GM12878 (cell line): ENCODE measurements at regions not wholly inside any gene's neighbourhood (a gene's known extent, or its start where the extent isn't known, plus 50 kb on each side); places are given as distances from the start of the nearest gene placed in this dataset.

ENCODE experiments used
- ATAC-seq: fragments of 200-7000 bp; cut with Tn5 transposase; 3 replicates; pipeline ENCODE4 v1.9.1; 2020; ENCODE audit warnings: mild to moderate bottlenecking, moderate library complexity
- BruUV-seq: library from RNA; stranded (reverse); fragments of 400-500 nt; replicated peaks from 2 replicates; lab custom pipeline; 2021; lab: Mats Ljungman, UMichigan
- CTCF ChIA-PET: fragments of 300-600 bp; sonication (Branson Sonifier 250); formaldehyde crosslinking; extraction: SDS; loops from one replicate; lab custom pipeline; 2021; ENCODE audit warnings: inconsistent platforms; lab: Yijun Ruan, JAX
- POLR2A ChIA-PET: fragments of 350-600 bp; formaldehyde crosslinking; extraction: SDS; loops from one replicate; lab custom pipeline; 2021; ENCODE audit warnings: inconsistent platforms; lab: Charles Lee
- RAD21 ChIA-PET: fragments of 300-600 bp; sonication (Branson Sonifier 250); formaldehyde crosslinking; loops from one replicate; lab custom pipeline; 2023; ENCODE audit warnings: antibody characterized with exemption; ENCODE audit not compliant: unreplicated experiment; lab: Charles Lee
- SMC1A ChIA-PET: fragments of 300-600 bp; sonication (Branson Sonifier 250); formaldehyde crosslinking; loops from one replicate; lab custom pipeline; 2023; ENCODE audit not compliant: unreplicated experiment, uncharacterized antibody; lab: Charles Lee
- DNase-seq: peaks from one replicate; pipeline ENCODE4 v3.0.0-alpha.2; 2011; ENCODE audit warnings: low read depth, low spot score
- FAIRE-seq: peaks from 3 replicates; lab custom pipeline; 2011; peaks lifted over from hg19 to GRCh38; lab: Jason Lieb, UNC
- H2AFZ ChIP-seq: 2 replicates; pipeline ENCODE4 v1.6.0; 2011; ENCODE audit warnings: low read depth, low read length, control low read depth; ENCODE audit not compliant: control insufficient read depth
- H3K27ac ChIP-seq: 2 replicates; pipeline ENCODE4 v1.5.1; 2011; ENCODE audit warnings: control low read depth; ENCODE audit not compliant: control insufficient read depth, insufficient read depth
- H3K27me3 ChIP-seq, 2 experiments: replicated peaks in 1 of 2; 2 replicates each; pipeline versions ENCODE4 v1.6.0 to v1.6.1; 2011; ENCODE audit warnings: low read length in 1 of 2; ENCODE audit not compliant: control insufficient read depth in 2 of 2, insufficient read depth in 2 of 2
- H3K36me3 ChIP-seq, 2 experiments: 2 replicates each; pipeline ENCODE4 v1.5.1; 2011; ENCODE audit warnings: low read length in 1 of 2; ENCODE audit not compliant: control insufficient read depth in 2 of 2, insufficient read depth in 2 of 2
- H3K4me1 ChIP-seq: 2 replicates; pipeline ENCODE4 v1.6.1; 2011; ENCODE audit warnings: mild to moderate bottlenecking, low read length, moderate library complexity, mixed read lengths; ENCODE audit not compliant: control insufficient read depth, insufficient read depth
- H3K4me2 ChIP-seq: 2 replicates; pipeline ENCODE4 v1.6.0; 2011; ENCODE audit warnings: control low read depth; ENCODE audit not compliant: control insufficient read depth, insufficient read depth
- H3K4me3 ChIP-seq: fragments of 200-600 bp; sonication (generic); 2 replicates; pipeline ENCODE4 v1.5.1; 2016
- H3K79me2 ChIP-seq: 2 replicates; pipeline ENCODE4 v1.6.0; 2011; ENCODE audit warnings: low read length; ENCODE audit not compliant: control insufficient read depth, insufficient read depth
- H3K9ac ChIP-seq: 2 replicates; pipeline ENCODE4 v1.8.0; 2011; ENCODE audit warnings: low read length, control low read depth, mixed read lengths; ENCODE audit not compliant: control insufficient read depth, insufficient read depth
- H3K9me3 ChIP-seq: replicated peaks from 3 replicates; pipeline ENCODE4 v1.5.1; 2011; ENCODE audit warnings: mild to moderate bottlenecking, low read length; ENCODE audit not compliant: control insufficient read depth, insufficient read depth
- H4K20me1 ChIP-seq: 2 replicates; pipeline ENCODE4 v1.6.0; 2011; ENCODE audit not compliant: control insufficient read depth, insufficient read depth
- ASH2L ChIP-seq: fragments of 300-600, 200-600 bp; sonication (generic); IDR thresholded peaks from 2 replicates; pipeline ENCODE4 v1.6.1; 2017; ENCODE audit warnings: low read depth, mild to moderate bottlenecking, borderline replicate concordance
- CBX3 ChIP-seq: fragments of 200-600 bp; sonication (generic); IDR thresholded peaks from 2 replicates; pipeline ENCODE4 v1.6.1; 2016; ENCODE audit warnings: low read depth, borderline replicate concordance
- CTCF ChIP-seq, 3 experiments: IDR thresholded peaks in 2 of 3; conservative IDR thresholded peaks in 1 of 3; 2 replicates each; pipeline ENCODE4 v1.5.1; 2011; ENCODE audit warnings: low read depth in 3 of 3, low read length in 3 of 3, mild to moderate bottlenecking in 3 of 3, control low read depth in 2 of 3, moderate library complexity in 2 of 3, inconsistent platforms in 1 of 3, mixed read lengths in 1 of 3; ENCODE audit not compliant: control insufficient read depth in 2 of 3, insufficient read depth in 1 of 3; ENCODE audit errors: extremely low read depth in 1 of 3
- E2F4 ChIP-seq: IDR thresholded peaks from 2 replicates; pipeline ENCODE4 v1.6.1; 2012; ENCODE audit warnings: low read depth, low read length, improper control_type of control experiment
- EED ChIP-seq: sonication (generic); IDR thresholded peaks from 2 replicates; pipeline ENCODE4 v1.6.1; 2016; ENCODE audit warnings: antibody characterized with exemption, low read depth
- GABPA ChIP-seq: IDR thresholded peaks from 2 replicates; pipeline ENCODE4 v1.6.1; 2014; ENCODE audit warnings: antibody characterized with exemption, low read depth, mild to moderate bottlenecking, inconsistent platforms
- IKZF1 ChIP-seq: fragments of 450-650 bp; conservative IDR thresholded peaks from 2 replicates; pipeline ENCODE4 v1.6.1; 2017; ENCODE audit warnings: antibody characterized with exemption, mild to moderate bottlenecking
- IRF3 ChIP-seq: fragments of 450-650 bp; IDR thresholded peaks from 2 replicates; pipeline ENCODE4 v1.6.1; 2014; ENCODE audit warnings: mild to moderate bottlenecking
- IRF5 ChIP-seq: fragments of 450-650 bp; IDR thresholded peaks from 2 replicates; pipeline ENCODE4 v1.6.1; 2017; ENCODE audit warnings: borderline replicate concordance
- MTA2 ChIP-seq: fragments of 450-650 bp; IDR thresholded peaks from 2 replicates; pipeline ENCODE4 v1.6.1; 2016; ENCODE audit warnings: low read depth, mild to moderate bottlenecking, moderate library complexity
- SKIL ChIP-seq: fragments of 450-650 bp; IDR thresholded peaks from 2 replicates; pipeline ENCODE4 v1.6.1; 2017; ENCODE audit warnings: mild to moderate bottlenecking, low read depth, inconsistent platforms; ENCODE audit not compliant: poor library complexity, severe bottlenecking
- SUPT20H ChIP-seq: IDR thresholded peaks from 2 replicates; pipeline ENCODE4 v1.6.1; 2011; ENCODE audit warnings: low read depth, mild to moderate bottlenecking, low read length, moderate library complexity, borderline replicate concordance; ENCODE audit not compliant: control insufficient read depth
- TARDBP ChIP-seq: IDR thresholded peaks from 2 replicates; pipeline ENCODE4 v1.6.1; 2016; ENCODE audit warnings: borderline replicate concordance
- ZNF622 ChIP-seq: fragments of 450-650 bp; IDR thresholded peaks from 2 replicates; pipeline ENCODE4 v1.6.1; 2017; ENCODE audit warnings: mild to moderate bottlenecking, inconsistent platforms
- WGBS: methylation state at CpG from one replicate; pipeline ENCODE4 v1.1.6; 2016; ENCODE audit warnings: low lambda C conversion rate; ENCODE audit not compliant: insufficient replicate concordance, insufficient coverage; ENCODE audit errors: missing lambda C conversion rate; 5-methylcytosine and 5-hydroxymethylcytosine counted together
- in situ Hi-C: fragments of 300-500 bp; cut with MboI; formaldehyde crosslinking; loops from 9 replicates; pipeline ENCODE4 v1.14.3; 2018; ENCODE audit warnings: mixed read lengths
- intact Hi-C: fragments of 100-400 bp; cut with micrococcal nuclease; formaldehyde crosslinking; loops from one replicate; pipeline ENCODE4 v1.14.2; 2022; ENCODE audit not compliant: unreplicated experiment

GRCh38 chr1:34302798-34303197 is 126.1 kb downstream of the C1orf94 start:
- FAIRE-seq (no peak), ATAC-seq (no peak), DNase-seq (no peak)
- H3K79me2 ChIP-seq: no peaks in the 10 kb centered on the region
- RAD21 ChIA-PET: no interaction called here
- no peaks in the 10 kb centered on the region; a peak in 1 of 4 replicates for H3K27me3 ChIP-seq
- no peak overlapping the region for H3K4me2 ChIP-seq
- no TSS peak for BruUV-seq
- intact Hi-C loops (no loop called here), in situ Hi-C loops (no loop called here)
- POLR2A ChIA-PET: no interaction called here
- TF ChIP-seq IKZF1: no peak
- TF ChIP-seq MTA2: no peak
- no peak for TF ChIP-seq ZNF622
- TF ChIP-seq CBX3: no peak
- no peak for TF ChIP-seq TARDBP
- no peak for TF ChIP-seq EED
- TF ChIP-seq SKIL: no peak
- no peak for TF ChIP-seq CTCF (IDR thresholded peaks at IDR 0.05 in 2 of 3, conservative IDR thresholded peaks at IDR 0.05 in 1 of 3; ENCODE audit: control insufficient read depth in 2 of 3, extremely low read depth in 1 of 3, insufficient read depth in 1 of 3, low read depth in 3 of 3, low read length in 3 of 3)
- no peak for TF ChIP-seq GABPA
- TF ChIP-seq ASH2L: no peak
- TF ChIP-seq E2F4: no peak
- TF ChIP-seq IRF5: no peak
- no peak for TF ChIP-seq SUPT20H
- TF ChIP-seq IRF3: no peak
- SMC1A ChIA-PET: no interaction called here
- H4K20me1 ChIP-seq: no peaks in the 10 kb centered on the region
- no peak overlapping the region for H3K9ac ChIP-seq
- H3K4me3 ChIP-seq: no peak overlapping the region
- CTCF ChIA-PET: no interaction called here
- H3K27ac ChIP-seq: no peak overlapping the region
- H2AFZ ChIP-seq: no peak overlapping the region
- no peaks in the 10 kb centered on the region for H3K36me3 ChIP-seq
- 75% methylated on average over 1 of the region's 1 CpG for WGBS
- no peaks in the 10 kb centered on the region; the same call in 2 of the 3 replicates for H3K9me3 ChIP-seq
- H3K4me1 ChIP-seq: no peaks in the 10 kb centered on the region
